ENCODE measurements at regions not wholly inside any gene's neighbourhood (a gene's known extent, or its start where the extent isn't known, plus 50 kb on each side); places are given as distances from the start of the nearest gene placed in this dataset.
"Not testable (repeated sequence)": the region's sequence is repeated elsewhere in the genome, so short reads cannot be mapped to it uniquely, and the experiment has no call there.

GRCh38 chr21:9744593-9744992 lies 776.8 kb upstream of the TPTE start:
- DNase-seq (ENCODE audit: low spot score): not testable (repeated sequence)

- DNase-seq (ENCODE audit: low spot score): not testable (repeated sequence)
Measured at GRCh38 chr21:9745457-9746108, 775.8 kb upstream of the TPTE start.

- not testable (repeated sequence) for DNase-seq (ENCODE audit: low spot score)
Measured at GRCh38 chr21:9746311-9746710, 775.1 kb upstream of the TPTE start.

GRCh38 chr21:9746831-9747606 lies 774.4 kb upstream of the TPTE start:
- DNase-seq (ENCODE audit: low spot score): not testable (repeated sequence)

- not testable (repeated sequence) for DNase-seq (ENCODE audit: low spot score)
Measured at GRCh38 chr21:9747870-9748269, 773.5 kb upstream of the TPTE start.

- not testable (repeated sequence) for DNase-seq (ENCODE audit: low spot score)
Measured at GRCh38 chr21:9748451-9748850, 772.9 kb upstream of the TPTE start.

GRCh38 chr21:9749741-9750230 lies 771.6 kb upstream of the TPTE start:
- DNase-seq (ENCODE audit: low spot score): peak; percentile 86

- peak; percentile 90 for DNase-seq (ENCODE audit: low spot score)
Measured at GRCh38 chr21:9750341-9751086, 770.9 kb upstream of the TPTE start.

GRCh38 chr21:9751087-9751585 lies 770.2 kb upstream of the TPTE start:
- peak; percentile 90 for DNase-seq (ENCODE audit: low spot score)

- peak; percentile 89 for DNase-seq (ENCODE audit: low spot score)
Measured at GRCh38 chr21:9752028-9752427, 769.4 kb upstream of the TPTE start.

GRCh38 chr21:9753441-9753840 lies 767.9 kb upstream of the TPTE start:
- not testable (repeated sequence) for DNase-seq (ENCODE audit: low spot score)

- DNase-seq (ENCODE audit: low spot score): peak; percentile 86
Measured at GRCh38 chr21:9753943-9754342, 767.4 kb upstream of the TPTE start.

- DNase-seq (ENCODE audit: low spot score): not testable (repeated sequence)
Measured at GRCh38 chr21:9754434-9754833, 766.9 kb upstream of the TPTE start.

GRCh38 chr21:9755611-9756010 lies 765.8 kb upstream of the TPTE start:
- DNase-seq (ENCODE audit: low spot score): no peak

GRCh38 chr21:9756677-9757076 lies 764.7 kb upstream of the TPTE start:
- no peak for DNase-seq (ENCODE audit: low spot score)

- not testable (repeated sequence) for DNase-seq (ENCODE audit: low spot score)
Measured at GRCh38 chr21:9757118-9757517, 764.3 kb upstream of the TPTE start.

- not testable (repeated sequence) for DNase-seq (ENCODE audit: low spot score)
Measured at GRCh38 chr21:9757572-9757971, 763.8 kb upstream of the TPTE start.

- DNase-seq (ENCODE audit: low spot score): no peak
Measured at GRCh38 chr21:9758141-9758540, 763.2 kb upstream of the TPTE start.

GRCh38 chr21:9758888-9759287 lies 762.5 kb upstream of the TPTE start:
- DNase-seq (ENCODE audit: low spot score): no peak

- no peak for DNase-seq (ENCODE audit: low spot score)
Measured at GRCh38 chr21:9759972-9760371, 761.4 kb upstream of the TPTE start.

- DNase-seq (ENCODE audit: low spot score): no peak
Measured at GRCh38 chr21:9760398-9761074, 760.8 kb upstream of the TPTE start.
